ENCODE measurements at regions not wholly inside any gene's neighbourhood (a gene's known extent, or its start where the extent isn't known, plus 50 kb on each side); places are given as distances from the start of the nearest gene placed in this dataset.

- no peak for DNase-seq
Observed at GRCh38 chr3:126266291-126266840, 86.0 kb upstream of the ALDH1L1 start.

GRCh38 chr3:126264952-126265351 lies 84.6 kb upstream of the ALDH1L1 start:
- no peak for DNase-seq

GRCh38 chr3:126264381-126264780 lies 84.0 kb upstream of the ALDH1L1 start:
- DNase-seq: no peak

- no peak for DNase-seq
Observed at GRCh38 chr3:126263971-126264370, 83.6 kb upstream of the ALDH1L1 start.

GRCh38 chr3:126263539-126263938 lies 83.2 kb upstream of the ALDH1L1 start:
- DNase-seq: no peak

GRCh38 chr3:126262227-126262626 lies 81.8 kb upstream of the ALDH1L1 start:
- no peak for DNase-seq

- DNase-seq: no peak
Observed at GRCh38 chr3:126261037-126261436, 80.7 kb upstream of the ALDH1L1 start.

GRCh38 chr3:126259411-126260391 lies 79.3 kb upstream of the ALDH1L1 start:
- DNase-seq: peak; percentile 14

GRCh38 chr3:126258670-126259069 lies 78.3 kb upstream of the ALDH1L1 start:
- no peak for DNase-seq

- no peak for DNase-seq
Observed at GRCh38 chr3:126257984-126258383, 77.6 kb upstream of the ALDH1L1 start.

GRCh38 chr3:126257174-126257573 lies 76.8 kb upstream of the ALDH1L1 start:
- no peak for DNase-seq

GRCh38 chr3:126256251-126256650 lies 75.9 kb upstream of the ALDH1L1 start:
- DNase-seq: no peak

GRCh38 chr3:126253072-126253471 lies 72.7 kb upstream of the ALDH1L1 start:
- DNase-seq: no peak

GRCh38 chr3:126252373-126252772 lies 72.0 kb upstream of the ALDH1L1 start:
- no peak for DNase-seq

GRCh38 chr3:126245811-126246727 lies 65.7 kb upstream of the ALDH1L1 start:
- peak; percentile 65 for DNase-seq

All from NCI-H1694 treated with DMSO at 0.1 percent for 48 hours (cell line).